HK-2 (cell line): ENCODE measurements at regions not wholly inside any gene's neighbourhood (a gene's known extent, or its start where the extent isn't known, plus 50 kb on each side); places are given as distances from the start of the nearest gene placed in this dataset.

Source experiments
- DNase-seq: peaks from one replicate; pipeline ENCODE4 v3.0.0-alpha.2; 2018; ENCODE audit not compliant: unreplicated experiment

DNA sequence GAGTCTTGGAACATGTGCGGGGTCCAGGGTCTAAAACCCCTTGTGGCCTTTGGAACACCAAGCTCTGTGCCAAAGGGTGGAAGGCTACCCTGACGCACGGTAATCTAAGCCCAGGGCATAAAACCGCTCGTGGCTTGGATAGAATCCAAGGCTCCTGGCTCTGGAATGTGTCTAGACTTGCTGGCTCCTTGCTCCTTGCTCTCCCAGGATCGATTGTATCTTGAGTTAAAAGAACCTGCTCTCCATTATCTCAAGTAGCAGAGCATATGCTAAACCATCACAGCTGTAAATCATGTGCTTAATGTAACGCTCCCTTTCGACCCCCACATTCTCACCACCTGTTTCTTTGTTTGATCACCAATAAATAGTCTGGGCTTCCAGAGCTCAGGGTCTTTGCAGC lies 50.3 kb downstream of the TLCD4 start:
- DNase-seq, result peak; percentile 51

- no peak for DNase-seq
Observed at GRCh38 chr1:95168028-95168427, 50.9 kb downstream of the TLCD4 start.

GRCh38 chr1:95168761-95169351 lies 51.7 kb downstream of the TLCD4 start:
- no peak for DNase-seq

- DNase-seq, result peak; percentile 40
Observed at GRCh38 chr1:95169548-95169947, 52.4 kb downstream of the TLCD4 start.

DNA sequence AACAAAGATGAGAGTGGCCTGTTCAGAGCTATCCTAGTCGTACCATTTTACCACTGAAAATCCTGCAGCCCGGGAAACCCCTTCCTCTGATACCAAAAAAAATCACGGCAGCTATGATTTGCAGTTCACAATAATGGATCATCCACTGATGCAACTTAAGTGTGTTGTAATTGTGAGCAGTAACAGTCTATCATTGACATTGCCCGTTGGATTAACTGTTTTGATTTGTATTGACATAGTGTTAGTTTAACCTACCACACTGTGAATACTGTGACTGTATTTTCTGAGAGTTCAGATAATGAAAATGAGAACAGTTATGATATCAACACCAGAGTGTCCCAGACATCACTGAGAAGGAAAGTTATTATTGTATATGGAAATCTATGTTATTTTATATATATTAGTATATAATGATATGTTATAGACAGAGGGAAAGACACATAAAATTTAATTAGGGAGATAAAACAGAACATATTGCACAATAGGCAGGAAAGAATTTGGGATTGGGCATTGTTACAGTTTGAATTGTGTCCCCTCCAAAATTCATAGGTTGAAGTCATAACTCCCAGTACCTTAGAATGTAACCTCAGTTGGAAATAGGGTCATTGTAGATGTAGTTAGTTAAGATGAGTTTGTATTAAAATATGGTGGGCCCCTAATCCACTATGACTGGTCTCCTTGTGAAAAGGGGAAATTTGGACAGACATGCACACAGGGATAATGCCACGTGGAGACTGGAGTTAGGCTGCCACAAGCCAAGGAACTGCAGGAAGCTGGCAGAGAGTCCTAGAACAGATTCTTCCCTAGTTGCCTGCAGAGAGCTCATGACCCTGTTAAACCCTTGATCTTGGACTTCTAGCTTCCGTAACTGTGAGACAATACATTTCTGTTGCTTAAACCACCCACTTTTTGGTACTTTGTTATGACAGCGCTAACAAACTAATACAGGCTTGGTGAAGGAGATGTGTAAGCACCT lies 54.4 kb downstream of the TLCD4 start:
- DNase-seq, result no peak

DNA sequence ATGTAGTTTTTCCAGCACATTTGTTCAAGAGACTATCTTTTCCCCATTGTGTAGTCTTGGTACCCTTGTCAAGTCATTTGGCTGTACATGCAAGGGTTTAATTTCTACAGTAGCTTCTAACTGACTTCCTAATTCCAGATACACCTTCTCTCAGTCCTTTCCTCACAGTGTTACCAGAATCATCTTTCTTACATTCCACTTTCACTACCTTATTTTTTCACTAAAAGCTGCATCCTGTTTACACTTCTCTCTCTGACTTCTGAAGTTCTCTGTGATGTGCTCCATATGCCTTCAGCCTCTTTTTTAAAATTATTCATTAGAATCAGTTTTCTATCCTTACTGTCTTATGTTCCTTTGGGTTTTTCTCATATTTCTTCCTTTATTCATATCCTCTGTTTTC lies 57.1 kb upstream of the RWDD3 start:
- no peak for DNase-seq

DNA sequence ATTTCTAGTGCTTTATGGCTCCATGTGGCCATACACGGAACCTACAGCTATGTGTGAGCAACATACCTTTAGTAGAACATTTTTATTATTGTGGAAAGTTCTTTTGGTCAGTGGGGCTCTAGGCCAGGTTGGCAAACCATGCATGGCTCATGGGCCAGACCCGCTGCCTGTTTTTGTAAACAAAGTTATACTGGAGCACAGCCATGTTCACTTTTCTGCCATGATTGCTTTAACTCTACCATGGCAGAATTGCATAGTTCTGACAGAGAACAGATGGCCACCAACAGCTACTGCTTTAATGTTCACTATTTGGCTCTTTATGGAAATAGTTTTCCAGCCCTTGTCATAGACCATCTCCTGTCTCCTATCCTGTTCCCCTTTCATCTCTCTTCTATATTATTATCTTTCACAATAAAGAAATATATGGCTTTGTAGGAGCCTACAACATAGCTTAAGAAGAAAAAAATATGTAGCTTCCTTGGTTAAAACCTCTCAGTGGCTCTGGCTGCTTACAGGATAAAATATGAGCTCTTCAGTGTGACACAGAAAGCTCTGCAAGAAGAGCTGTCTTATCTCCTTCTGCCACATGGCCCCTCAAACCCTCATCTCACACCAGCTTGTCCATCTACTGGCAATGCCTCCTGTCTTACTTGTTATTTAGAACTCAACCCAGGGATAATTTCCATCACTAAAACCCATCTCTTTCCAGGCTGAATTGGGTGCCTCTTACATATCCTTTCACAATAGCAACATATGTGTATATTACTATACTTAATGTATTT lies 54.6 kb upstream of the RWDD3 start:
- DNase-seq, result no peak

DNA sequence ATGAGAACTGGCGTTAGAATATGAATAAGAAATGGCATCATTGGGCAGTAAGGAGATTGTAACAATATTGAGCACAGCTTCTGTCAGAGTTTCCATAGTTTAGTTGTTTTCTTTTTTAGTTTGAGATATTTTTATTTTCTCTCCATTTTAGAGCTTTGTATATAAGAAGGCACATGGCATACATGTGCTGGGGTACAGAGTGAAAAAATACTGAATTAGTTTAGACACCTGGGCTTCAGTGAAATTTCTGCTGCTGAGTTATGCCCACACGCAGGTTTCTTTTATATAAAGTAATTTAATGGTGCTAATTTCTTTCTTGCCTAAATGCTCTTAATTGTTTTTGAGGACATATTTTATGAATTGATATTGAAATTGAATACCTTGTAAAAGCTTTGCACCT lies 53.6 kb upstream of the RWDD3 start:
- DNase-seq, result no peak

DNA sequence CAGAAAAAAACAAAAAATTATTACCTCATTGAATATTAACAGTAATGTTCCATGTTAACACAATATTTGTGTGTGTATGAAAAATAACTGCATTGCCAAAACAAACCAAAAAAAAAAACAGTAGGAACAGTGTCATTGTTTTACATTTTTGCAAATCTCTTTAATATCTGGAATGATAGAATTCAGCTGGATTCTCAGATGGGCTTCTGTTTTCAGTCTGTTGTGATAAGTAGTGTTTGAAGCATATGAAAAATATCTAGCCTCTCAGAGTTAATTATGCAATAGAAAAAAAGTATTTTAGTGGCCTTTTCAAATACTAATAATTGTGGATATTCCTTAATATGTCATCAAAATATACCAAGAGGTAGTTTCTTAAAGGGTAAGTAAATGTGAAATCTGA lies 52.9 kb upstream of the RWDD3 start:
- no peak for DNase-seq

- no peak for DNase-seq
Observed at GRCh38 chr1:95183952-95184351, 50.1 kb upstream of the RWDD3 start.
